HG03378 (cell line): ENCODE measurements at regions not wholly inside any gene's neighbourhood (a gene's known extent, or its start where the extent isn't known, plus 50 kb on each side); places are given as distances from the start of the nearest gene placed in this dataset.

Experiments used
- ATAC-seq: cut with Tn5 transposase; IDR thresholded peaks from one replicate; pipeline ENCODE4 v1.9.1; 2021; ENCODE audit warnings: mild to moderate bottlenecking, moderate library complexity; ENCODE audit not compliant: unreplicated experiment

DNA sequence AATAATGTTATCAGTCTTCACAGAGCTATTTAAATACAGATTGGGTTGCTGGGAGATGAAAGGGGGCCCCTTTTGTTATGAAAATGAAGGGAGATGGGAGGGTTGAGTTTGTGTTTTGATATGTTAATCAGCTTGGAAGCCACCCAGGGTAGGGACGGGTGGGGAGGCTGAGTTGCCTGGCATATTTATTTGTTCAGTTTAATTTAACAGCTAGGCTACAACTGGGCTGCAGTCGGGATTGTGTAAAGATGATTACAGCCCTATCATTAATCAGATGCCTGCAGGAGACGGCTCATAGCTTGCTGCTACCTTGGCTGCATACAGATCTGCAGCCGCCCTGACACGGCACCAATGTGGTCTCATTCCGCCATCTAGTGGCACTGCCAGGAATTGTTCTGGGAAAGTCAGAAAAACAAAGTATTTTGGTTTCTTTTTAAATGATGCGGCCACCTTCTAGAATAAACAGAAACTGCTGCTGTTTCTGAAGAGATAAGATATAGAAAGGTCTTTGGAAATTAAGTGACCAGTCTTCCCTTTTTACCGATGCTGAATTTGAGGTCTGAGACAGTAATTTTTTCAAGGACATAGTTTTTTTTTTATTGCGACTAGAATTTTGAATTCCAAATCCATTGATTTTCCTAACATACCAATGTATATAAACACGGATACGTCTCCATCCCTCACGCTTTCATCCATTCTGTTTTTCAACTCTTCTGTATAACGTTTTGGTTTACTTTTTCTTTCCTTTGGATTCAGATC lies 458.0 kb upstream of the ASIC2 start:
- no peak for ATAC-seq

- ATAC-seq = no peak
These were observed 458.6 kb upstream of the ASIC2 start for GRCh38 chr17:33751702-33752065.

DNA sequence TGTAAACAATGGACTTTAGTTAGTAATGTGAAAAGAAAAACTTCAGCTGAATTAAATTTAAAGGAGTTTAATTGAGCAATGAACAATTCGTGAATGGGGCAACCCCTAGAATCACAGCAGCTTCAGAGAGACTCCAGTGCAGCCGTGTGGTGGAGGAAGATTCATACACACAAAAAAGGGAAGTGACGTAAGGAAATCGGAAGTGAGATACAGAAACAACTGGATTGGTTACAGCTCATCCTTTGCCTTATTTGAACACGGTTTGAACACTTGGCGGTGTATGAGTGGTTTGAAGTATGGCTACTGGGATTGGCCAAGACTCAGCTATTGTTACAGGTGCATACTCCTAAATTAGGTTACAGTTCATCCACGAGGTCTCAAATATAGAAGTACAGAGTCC lies 460.4 kb upstream of the ASIC2 start:
- ATAC-seq = no peak

DNA sequence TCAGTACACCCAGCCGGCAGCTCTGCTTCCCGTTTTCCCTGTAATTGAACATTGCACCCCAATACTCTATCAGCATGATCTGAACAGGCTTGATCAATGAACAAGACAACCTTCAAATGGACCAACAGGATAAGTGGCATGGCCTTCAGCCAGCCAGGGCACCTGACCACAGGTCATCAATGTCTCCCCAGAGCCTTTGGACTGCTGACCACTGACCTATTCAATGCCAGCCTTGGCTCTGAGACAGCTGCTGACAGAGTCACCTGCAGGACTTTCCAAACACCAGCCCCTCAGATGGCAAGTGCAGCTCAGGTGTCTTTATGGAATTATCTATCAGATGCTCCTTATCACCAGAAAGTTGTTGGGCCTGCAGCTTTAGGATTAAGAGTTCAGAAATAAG lies 462.9 kb upstream of the ASIC2 start:
- ATAC-seq = no peak

GRCh38 chr17:33765871-33766270 lies 472.8 kb upstream of the ASIC2 start:
- ATAC-seq = no peak

DNA sequence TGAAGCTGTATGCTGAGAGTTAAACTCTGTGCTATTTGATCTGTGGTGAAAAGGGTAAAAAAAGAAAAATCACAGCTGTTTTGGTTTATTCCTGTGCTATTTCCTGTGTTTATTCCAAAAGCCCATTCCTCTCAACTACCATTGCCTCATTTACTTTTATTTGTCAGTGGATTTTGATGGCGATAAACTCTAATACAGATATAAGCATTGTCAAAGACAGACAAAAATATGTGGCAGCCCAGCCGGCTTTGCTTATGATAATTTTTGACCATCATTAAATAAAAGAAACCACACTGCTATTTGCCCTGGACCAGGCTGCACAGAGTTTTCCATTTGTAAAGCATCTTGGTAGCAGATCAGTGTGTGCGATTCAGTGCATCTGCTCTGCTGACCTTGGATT lies 473.6 kb upstream of the ASIC2 start:
- no peak for ATAC-seq

DNA sequence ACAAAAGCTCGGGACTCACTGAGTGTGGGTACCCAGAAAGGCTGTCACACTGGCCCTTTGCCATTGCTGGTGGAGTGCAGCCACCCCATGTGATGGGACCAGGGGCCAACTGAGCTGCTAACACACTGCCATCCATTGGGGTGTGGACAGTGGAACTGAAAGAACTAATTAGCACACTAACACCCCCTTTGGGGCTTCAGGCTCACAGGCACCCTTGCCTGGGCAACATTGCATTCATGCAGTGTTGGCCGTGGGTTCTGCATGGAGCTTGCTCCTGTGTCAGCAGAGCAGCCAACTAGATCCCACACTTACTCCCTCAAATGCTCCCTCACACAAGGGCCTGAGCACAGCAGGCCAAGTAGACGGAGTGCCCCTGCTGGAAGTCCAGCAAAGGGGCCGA lies 476.0 kb upstream of the ASIC2 start:
- no peak for ATAC-seq

DNA sequence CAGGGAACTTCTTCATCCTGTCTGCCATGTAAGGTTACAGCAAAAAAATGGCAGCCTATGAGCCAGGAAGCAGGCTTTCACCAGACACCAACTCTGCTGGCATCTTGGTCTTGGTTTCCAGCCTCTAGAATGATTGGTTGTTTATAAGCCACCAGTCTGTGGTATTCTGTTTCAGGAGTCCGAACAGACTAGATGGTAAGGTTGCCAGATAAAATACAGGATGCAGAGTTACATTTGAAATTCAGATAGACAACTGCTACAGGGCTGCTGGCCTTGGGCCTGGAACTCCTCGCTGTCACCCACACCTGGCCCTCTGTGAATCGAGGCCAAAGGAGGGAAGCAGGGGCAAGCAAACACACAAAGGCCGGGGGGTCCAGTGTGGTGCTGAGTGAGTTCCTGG lies 478.8 kb upstream of the CCL2 start:
- no peak for ATAC-seq

GRCh38 chr17:33776903-33777302 lies 478.2 kb upstream of the CCL2 start:
- no peak for ATAC-seq

- ATAC-seq = no peak
These were observed 477.4 kb upstream of the CCL2 start for GRCh38 chr17:33777674-33778073.

DNA sequence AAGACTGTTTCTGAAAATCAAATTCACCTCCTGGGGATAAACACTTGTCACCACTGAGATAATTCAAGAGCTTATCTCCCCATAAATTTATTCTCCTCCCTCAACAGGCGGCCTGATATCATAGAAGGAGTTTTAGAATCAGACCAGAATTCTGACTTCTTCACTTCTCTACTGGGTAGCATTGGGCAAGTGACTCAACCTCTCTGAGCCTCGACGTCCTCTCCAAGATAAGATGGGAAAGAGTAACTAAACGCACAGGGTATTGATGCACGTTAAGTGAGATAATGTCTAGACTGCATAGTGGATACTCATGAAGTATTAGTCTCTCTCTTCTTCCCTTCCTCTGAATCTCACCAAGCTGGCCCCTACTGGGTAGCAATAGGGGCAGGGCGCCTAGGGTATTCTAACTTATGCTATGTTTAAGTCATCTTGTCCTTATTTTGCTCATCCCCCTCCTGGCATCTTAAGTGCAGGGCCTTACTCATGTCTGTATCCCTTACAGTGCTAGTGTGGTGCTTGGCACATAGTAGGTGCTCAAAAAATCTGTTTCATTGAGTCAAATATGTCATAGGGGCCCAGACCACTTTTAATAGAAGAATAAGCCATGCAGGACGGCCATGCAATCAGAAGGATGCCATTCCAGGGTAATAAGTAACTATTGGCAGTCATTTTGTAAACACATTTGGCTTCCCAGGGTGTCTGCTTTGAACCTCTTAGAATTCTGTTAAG lies 476.4 kb upstream of the CCL2 start:
- no peak for ATAC-seq

- no peak for ATAC-seq
These were observed 475.9 kb upstream of the CCL2 start for GRCh38 chr17:33779234-33779591.

DNA sequence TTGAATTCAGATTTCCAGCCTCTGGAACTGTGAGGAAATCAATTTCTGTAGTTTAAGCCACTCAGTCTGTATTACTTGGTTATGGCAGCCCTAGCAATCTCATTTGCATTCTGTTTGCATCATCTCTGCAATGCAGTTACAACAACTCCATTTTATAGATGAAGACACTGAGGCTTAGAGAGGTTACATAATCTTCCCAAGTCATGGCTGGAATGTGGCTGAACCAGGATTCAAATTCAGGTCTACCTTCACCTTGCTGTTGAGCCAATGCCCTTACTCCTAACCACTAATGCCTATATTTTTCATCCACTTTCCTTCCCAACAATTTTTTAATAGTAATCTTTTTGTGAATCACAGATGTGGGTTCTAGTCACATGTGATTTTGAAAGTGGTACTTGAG lies 469.8 kb upstream of the CCL2 start:
- ATAC-seq = no peak

DNA sequence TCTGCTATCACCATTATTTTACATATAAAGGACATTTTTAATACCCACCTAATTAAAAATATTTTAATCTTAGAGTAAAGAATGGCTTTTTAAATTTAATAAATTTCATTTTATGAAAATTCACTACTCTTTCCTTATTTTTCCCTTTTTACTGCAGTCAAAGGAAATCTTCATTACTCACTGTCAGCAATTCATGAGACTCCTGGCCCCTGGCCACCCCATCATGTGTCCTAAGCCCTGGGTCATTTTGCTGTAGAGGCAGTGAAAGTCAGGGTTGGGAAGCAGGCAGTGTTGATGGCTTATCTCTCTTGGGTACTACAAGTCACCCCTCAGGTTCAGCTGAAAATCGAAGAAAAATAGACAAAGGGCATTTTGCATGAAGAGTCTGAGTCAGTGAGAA lies 468.6 kb upstream of the CCL2 start:
- ATAC-seq = no peak

DNA sequence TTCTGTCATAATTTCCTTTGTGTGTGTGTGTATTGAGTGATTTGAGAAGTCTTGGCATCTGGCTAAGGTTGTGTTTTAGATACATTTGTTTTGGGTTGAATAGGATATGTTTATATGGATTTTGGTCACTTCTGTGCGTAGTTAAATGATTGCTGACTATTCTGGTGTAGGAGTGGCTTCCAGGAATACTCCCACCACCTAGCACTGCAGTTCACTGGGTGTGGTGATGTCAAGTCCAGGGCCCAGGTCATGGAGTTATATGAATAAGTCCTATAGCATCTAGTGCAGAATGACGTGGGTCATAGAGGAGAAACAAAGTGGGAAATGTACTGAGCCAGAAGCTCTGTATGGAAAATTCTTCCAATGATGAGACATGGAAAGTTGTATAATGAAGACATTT lies 465.4 kb upstream of the CCL2 start:
- no peak for ATAC-seq

GRCh38 chr17:33797181-33797580 lies 457.9 kb upstream of the CCL2 start:
- ATAC-seq = no peak

- no peak for ATAC-seq
These were observed 456.8 kb upstream of the CCL2 start for GRCh38 chr17:33798308-33798707.

DNA sequence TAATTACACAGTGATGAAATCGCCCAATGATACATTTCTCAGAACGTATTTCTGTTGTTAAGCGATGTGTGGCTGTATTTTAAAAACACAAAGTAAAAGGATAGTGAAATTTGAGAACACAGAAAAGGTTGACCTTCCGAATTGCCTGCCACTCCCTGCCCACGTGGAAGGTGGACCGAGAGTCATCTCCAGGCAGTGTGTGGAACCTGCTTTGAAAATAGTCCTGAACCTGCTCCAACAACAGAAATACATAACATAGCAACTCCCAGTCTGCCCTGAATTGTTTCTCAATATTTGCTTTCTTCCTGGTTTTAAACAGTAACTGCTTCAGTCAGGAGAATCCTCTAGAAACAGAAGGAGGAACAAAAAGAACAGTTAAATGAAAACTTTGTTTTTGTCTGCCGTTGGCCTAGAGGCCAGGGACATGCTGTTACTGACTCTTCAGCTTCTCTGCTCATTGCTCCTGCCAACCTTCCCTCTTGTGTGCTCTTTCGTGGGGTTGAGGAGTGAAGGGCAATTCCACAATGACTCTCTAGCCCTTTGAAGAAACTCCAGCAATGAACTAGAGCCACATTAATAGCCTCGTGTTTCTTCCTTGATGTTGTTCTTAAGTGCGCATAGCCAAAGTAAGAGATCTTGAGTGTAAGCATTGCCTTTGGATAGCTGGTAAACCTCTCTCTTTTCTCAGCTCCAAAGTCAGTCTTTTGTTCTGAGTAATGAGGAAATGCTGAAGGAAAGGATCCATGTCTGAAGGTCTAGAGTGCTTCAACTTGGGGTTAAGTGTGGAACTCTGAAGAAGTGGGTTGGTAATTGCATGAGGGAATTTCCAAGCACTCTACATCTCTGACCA lies 452.5 kb upstream of the CCL2 start:
- ATAC-seq = no peak

DNA sequence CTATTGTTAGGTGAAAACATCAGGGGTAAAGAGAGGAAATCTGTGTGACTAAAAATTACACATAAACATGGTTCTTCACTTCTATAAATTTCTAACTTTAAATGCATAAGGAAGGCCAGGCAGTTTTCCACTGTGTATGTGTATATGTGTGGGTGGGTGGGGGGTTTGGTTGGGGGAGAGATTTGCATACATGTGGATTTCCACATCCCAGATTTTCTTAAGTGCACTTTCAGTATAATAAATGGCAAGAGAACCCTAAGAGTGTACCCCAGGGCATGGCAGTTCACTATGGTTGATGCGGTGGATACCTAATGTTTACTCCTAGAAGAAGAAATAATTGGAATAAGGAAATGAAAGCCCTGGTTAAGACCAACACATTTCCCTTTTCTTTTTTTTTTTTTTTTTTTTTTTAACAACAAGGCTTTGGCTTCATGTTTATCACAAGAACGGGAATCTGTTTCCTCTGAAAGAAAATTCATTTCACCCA lies 451.8 kb upstream of the CCL2 start:
- no peak for ATAC-seq

- no peak for ATAC-seq
These were observed 451.4 kb upstream of the CCL2 start for GRCh38 chr17:33803686-33804085.

DNA sequence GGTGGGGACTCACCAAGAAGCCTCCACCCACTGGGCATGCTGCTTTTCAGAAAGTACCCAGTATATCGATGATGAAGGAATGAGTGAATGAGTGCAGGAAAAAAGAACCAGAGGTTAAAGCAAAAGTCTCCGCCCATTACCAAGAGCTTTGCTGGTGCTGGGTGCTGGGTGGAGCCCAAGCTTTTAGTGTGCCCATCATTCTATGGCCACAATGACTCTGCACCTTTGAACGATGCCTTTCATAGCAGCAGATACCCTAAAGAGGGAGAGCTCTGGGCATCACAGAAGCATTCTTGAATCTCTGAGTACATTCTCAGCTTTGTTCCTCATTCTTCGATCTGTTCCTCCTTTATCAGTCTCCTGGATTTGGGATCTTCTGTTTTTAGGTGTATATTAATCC lies 450.7 kb upstream of the CCL2 start:
- ATAC-seq = no peak

DNA sequence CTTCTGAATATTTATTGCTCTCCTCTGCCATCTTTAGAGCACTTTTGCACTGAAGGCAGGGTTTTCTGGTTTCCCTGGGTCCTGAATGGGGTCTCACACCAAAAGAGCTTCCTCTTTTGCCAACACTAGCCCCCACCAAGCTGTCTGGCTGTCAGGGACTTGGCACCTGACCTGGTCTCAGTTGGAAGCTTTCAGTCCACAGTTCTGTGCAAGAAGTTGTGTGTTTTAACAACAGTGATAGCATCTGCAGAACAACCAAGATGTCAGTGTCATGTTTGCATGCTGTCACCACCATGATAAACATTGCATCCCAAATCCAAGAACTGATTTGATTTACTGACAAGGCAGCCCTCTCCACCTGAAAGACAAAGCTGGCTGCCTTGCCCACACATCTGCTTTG lies 448.5 kb upstream of the CCL2 start:
- no peak for ATAC-seq
